GM12873 (cell line): ENCODE measurements at regions not wholly inside any gene's neighbourhood (a gene's known extent, or its start where the extent isn't known, plus 50 kb on each side); places are given as distances from the start of the nearest gene placed in this dataset.

Source experiments
- CTCF ChIP-seq: IDR thresholded peaks from 2 replicates; pipeline ENCODE4 v1.5.1; 2012; ENCODE audit warnings: low read depth, mild to moderate bottlenecking, moderate library complexity, low read length, control low read depth; ENCODE audit not compliant: insufficient read depth; ENCODE audit errors: missing control alignments

DNA sequence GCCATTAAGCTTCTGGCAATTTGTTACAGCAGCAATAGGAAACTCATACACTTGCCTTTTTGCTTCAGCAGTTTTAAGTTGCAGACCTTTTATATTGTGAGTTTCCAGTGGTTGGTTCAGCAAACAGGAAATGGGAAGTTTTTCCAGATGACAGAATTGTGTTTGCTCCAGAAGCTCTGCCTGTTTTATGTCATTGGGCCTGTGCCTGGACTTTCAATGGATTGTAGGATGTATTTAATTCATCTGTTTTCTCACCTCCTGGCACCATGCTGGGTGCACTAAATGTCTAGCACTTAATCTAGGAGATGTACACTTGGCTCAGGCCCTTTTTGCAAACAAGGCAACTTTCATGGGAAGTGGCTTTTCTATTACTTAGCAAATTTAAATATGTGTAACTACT is 100.4 kb upstream of the CLINT1 start:
- TF ChIP-seq CTCF = no peak

DNA sequence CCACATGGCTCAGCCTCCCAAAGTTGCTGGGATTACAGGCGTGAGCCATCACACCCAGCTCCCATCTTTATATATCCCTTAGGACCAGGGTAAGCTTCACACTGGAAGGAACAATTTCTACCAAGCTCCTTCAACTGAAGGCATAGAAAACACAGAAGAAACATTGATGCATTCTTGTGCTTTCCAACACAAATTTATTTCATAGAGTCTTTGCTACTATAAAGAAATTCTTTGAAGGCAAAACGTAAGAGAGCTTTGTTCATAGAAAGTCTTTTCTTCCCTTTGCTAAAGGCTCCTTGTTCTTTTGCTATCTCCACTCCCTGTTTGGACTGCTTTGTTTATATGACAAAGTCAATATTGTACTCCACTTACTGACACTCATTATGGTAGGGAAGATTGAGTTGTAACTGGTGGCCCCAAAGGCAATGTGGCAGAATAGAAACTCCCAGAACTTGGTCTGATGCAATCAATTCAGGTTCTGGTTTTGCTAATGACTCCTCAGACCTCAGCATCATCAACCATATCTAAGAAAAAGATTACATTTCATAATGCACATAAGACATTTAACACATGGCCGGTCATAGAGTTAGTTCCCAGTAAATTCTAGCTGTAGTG is 97.4 kb upstream of the CLINT1 start:
- no peak for TF ChIP-seq CTCF

GRCh38 chr5:157955541-157956172 is 96.7 kb upstream of the CLINT1 start:
- no peak for TF ChIP-seq CTCF

GRCh38 chr5:157952374-157952685 is 93.4 kb upstream of the CLINT1 start:
- TF ChIP-seq CTCF = no peak

DNA sequence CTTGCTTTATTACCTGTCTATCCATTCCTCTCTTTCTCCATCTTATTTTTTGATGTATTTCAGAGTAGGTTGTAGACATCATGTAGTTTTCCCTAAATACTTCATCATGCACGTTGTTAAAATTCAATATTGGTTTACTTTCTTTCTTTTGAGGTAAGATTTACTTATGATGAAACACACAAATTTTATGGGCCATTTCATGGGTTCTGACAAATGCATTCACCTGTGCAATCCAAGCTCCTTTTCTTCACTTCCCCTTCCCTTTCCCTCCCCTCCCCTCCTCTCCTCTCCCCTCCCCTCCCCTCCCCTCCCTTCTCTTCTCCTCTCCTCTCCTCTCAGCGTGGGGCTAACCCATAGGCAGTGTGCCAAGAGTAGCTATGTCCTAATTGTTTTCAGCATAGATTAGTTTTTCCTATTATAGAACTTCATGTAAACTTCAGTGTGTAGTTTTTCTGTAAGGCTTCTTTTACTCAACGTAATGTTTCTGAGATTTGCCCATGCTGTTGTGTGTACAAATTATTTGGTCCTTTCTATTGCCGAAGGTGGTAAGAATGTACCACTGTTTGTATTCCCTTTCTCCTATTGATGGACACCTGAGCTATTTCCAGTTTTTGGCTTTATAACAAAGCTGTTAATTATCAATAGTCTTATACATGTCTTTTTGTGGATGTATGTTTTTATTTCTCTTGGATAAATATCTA is 92.9 kb upstream of the CLINT1 start:
- no peak for TF ChIP-seq CTCF

GRCh38 chr5:157949520-157949919 is 90.6 kb upstream of the CLINT1 start:
- no peak for TF ChIP-seq CTCF

- TF ChIP-seq CTCF = peak; percentile 82
Observed at GRCh38 chr5:157948738-157949410, 89.9 kb upstream of the CLINT1 start.
